Activated CD4-positive, alpha-beta memory T cell treated with anti-CD3 and anti-CD28 coated beads, Interleukin-2, amount 10 ng/mL, durations not matched to agents 7 days and 5 days (primary cell): ENCODE measurements at regions not wholly inside any gene's neighbourhood (a gene's known extent, or its start where the extent isn't known, plus 50 kb on each side); places are given as distances from the start of the nearest gene placed in this dataset.

Experiments
- CTCF ChIA-PET: fragments of 350-600 bp; sonication (Branson Sonifier 250); formaldehyde crosslinking; loops from one replicate; lab custom pipeline; 2021; ENCODE audit warnings: antibody characterized with exemption, inconsistent platforms; lab: Charles Lee
- POLR2A ChIA-PET: fragments of 350-600 bp; sonication (Branson Sonifier 250); formaldehyde crosslinking; loops from one replicate; lab custom pipeline; 2021; ENCODE audit warnings: antibody characterized with exemption; lab: Charles Lee
- DNase-seq: peaks from one replicate; pipeline ENCODE4 v3.0.0-alpha.2; 2020
- H3K27ac Mint-ChIP-seq: one replicate; pipeline ENCODE4 v1.8.0; 2021; ENCODE audit warnings: mild to moderate bottlenecking, mixed read lengths
- H3K27me3 Mint-ChIP-seq: one replicate; pipeline ENCODE4 v1.8.0; 2021; ENCODE audit warnings: mixed read lengths
- H3K36me3 Mint-ChIP-seq: one replicate; pipeline ENCODE4 v1.8.0; 2021; ENCODE audit warnings: low read depth, mixed read lengths
- H3K4me1 Mint-ChIP-seq: one replicate; pipeline ENCODE4 v1.8.0; 2021; ENCODE audit warnings: mixed read lengths
- H3K4me3 Mint-ChIP-seq: one replicate; pipeline ENCODE4 v1.8.0; 2021; ENCODE audit warnings: mild to moderate bottlenecking, mixed read lengths
- H3K9me3 Mint-ChIP-seq: one replicate; pipeline ENCODE4 v1.8.0; 2021; ENCODE audit warnings: mixed read lengths

GRCh38 chr7:36006636-36007229 is 146.3 kb upstream of the EEPD1 start:
- POLR2A ChIA-PET, result no interaction called here
- H3K36me3 Mint-ChIP-seq, result no peaks in the 10 kb centered on the region
- no peaks in the 10 kb centered on the region for H3K4me1 Mint-ChIP-seq
- H3K9me3 Mint-ChIP-seq, result no peaks in the 10 kb centered on the region
- H3K27ac Mint-ChIP-seq, result no peak overlapping the region
- peaks cover 4% of the 10 kb centered on the region for H3K27me3 Mint-ChIP-seq
- CTCF ChIA-PET, result no interaction called here
- no peak overlapping the region for H3K4me3 Mint-ChIP-seq
- DNase-seq, result no peak

GRCh38 chr7:36010656-36011587 is 142.1 kb upstream of the EEPD1 start:
- POLR2A ChIA-PET, result no interaction called here
- no peaks in the 10 kb centered on the region for H3K9me3 Mint-ChIP-seq
- no peaks in the 10 kb centered on the region for H3K4me1 Mint-ChIP-seq
- peaks cover 2% of the 10 kb centered on the region for H3K27me3 Mint-ChIP-seq
- CTCF ChIA-PET, result no interaction called here
- H3K27ac Mint-ChIP-seq, result no peak overlapping the region
- no peak overlapping the region for H3K4me3 Mint-ChIP-seq
- no peak for DNase-seq
- H3K36me3 Mint-ChIP-seq, result no peaks in the 10 kb centered on the region

GRCh38 chr7:36011588-36011965 is 141.5 kb upstream of the EEPD1 start:
- Mint-ChIP-seq H3K9me3 (no peaks in the 10 kb centered on the region), H3K27me3 (peaks cover 2% of the 10 kb centered on the region), H3K36me3 (no peaks in the 10 kb centered on the region), H3K27ac (no peak overlapping the region), H3K4me1 (no peaks in the 10 kb centered on the region), H3K4me3 (no peak overlapping the region)
- DNase-seq, result no peak
- POLR2A ChIA-PET, result no interaction called here
- CTCF ChIA-PET, result no interaction called here

- Mint-ChIP-seq H3K27ac (no peak overlapping the region), H3K4me3 (no peak overlapping the region), H3K27me3 (peaks cover 2% of the 10 kb centered on the region), H3K4me1 (no peaks in the 10 kb centered on the region), H3K9me3 (no peaks in the 10 kb centered on the region), H3K36me3 (no peaks in the 10 kb centered on the region)
- DNase-seq, result no peak
- CTCF ChIA-PET, result no interaction called here
- POLR2A ChIA-PET, result no interaction called here
Observed at GRCh38 chr7:36013246-36014014, 139.6 kb upstream of the EEPD1 start.

- Mint-ChIP-seq H3K9me3 (no peaks in the 10 kb centered on the region), H3K36me3 (no peaks in the 10 kb centered on the region), H3K4me1 (no peaks in the 10 kb centered on the region), H3K27ac (no peak overlapping the region), H3K27me3 (peaks cover 2% of the 10 kb centered on the region), H3K4me3 (no peak overlapping the region)
- ChIA-PET CTCF (no interaction called here), POLR2A (no interaction called here)
- no peak for DNase-seq
Observed at GRCh38 chr7:36014961-36015360, 138.1 kb upstream of the EEPD1 start.

GRCh38 chr7:36015733-36016132 is 137.3 kb upstream of the EEPD1 start:
- H3K4me3 Mint-ChIP-seq, result no peak overlapping the region
- no peak for DNase-seq
- no peaks in the 10 kb centered on the region for H3K9me3 Mint-ChIP-seq
- no peaks in the 10 kb centered on the region for H3K36me3 Mint-ChIP-seq
- ChIA-PET CTCF (no interaction called here), POLR2A (no interaction called here)
- no peak overlapping the region for H3K27ac Mint-ChIP-seq
- no peaks in the 10 kb centered on the region for H3K4me1 Mint-ChIP-seq
- H3K27me3 Mint-ChIP-seq, result peaks cover 2% of the 10 kb centered on the region

GRCh38 chr7:36016648-36017047 is 136.4 kb upstream of the EEPD1 start:
- Mint-ChIP-seq H3K9me3 (no peaks in the 10 kb centered on the region), H3K4me3 (no peak overlapping the region), H3K4me1 (no peaks in the 10 kb centered on the region), H3K27ac (no peak overlapping the region), H3K36me3 (no peaks in the 10 kb centered on the region), H3K27me3 (peaks cover 2% of the 10 kb centered on the region)
- POLR2A ChIA-PET, result no interaction called here
- CTCF ChIA-PET, result no interaction called here
- DNase-seq, result no peak

- H3K36me3 Mint-ChIP-seq, result no peaks in the 10 kb centered on the region
- ChIA-PET POLR2A (no interaction called here), CTCF (no interaction called here)
- no peaks in the 10 kb centered on the region for H3K4me1 Mint-ChIP-seq
- H3K9me3 Mint-ChIP-seq, result no peaks in the 10 kb centered on the region
- H3K27ac Mint-ChIP-seq, result no peak overlapping the region
- H3K27me3 Mint-ChIP-seq, result peaks cover 2% of the 10 kb centered on the region
- no peak for DNase-seq
- no peak overlapping the region for H3K4me3 Mint-ChIP-seq
Observed at GRCh38 chr7:36017111-36017510, 135.9 kb upstream of the EEPD1 start.

- POLR2A ChIA-PET, result no interaction called here
- no peaks in the 10 kb centered on the region for H3K36me3 Mint-ChIP-seq
- no peak overlapping the region for H3K27ac Mint-ChIP-seq
- no peaks in the 10 kb centered on the region for H3K9me3 Mint-ChIP-seq
- no peaks in the 10 kb centered on the region for H3K4me1 Mint-ChIP-seq
- no peak for DNase-seq
- CTCF ChIA-PET, result interaction anchor here (0.6 to 1.3 kb wide), 2 partner anchors 77 to 301 kb away, joined by 3 to 5 read pairs; no protein-coding TSS in a partner anchor
- H3K27me3 Mint-ChIP-seq, result peaks cover 2% of the 10 kb centered on the region
- H3K4me3 Mint-ChIP-seq, result no peak overlapping the region
Observed at GRCh38 chr7:36018816-36019484, 134.1 kb upstream of the EEPD1 start.

- Mint-ChIP-seq H3K36me3 (no peaks in the 10 kb centered on the region), H3K27me3 (peaks cover 3% of the 10 kb centered on the region), H3K4me3 (no peak overlapping the region), H3K27ac (no peak overlapping the region), H3K9me3 (no peaks in the 10 kb centered on the region), H3K4me1 (no peaks in the 10 kb centered on the region)
- POLR2A ChIA-PET, result no interaction called here
- CTCF ChIA-PET, result interaction anchor here (1.3 kb wide), 1 partner anchor 300 kb away, joined by 3 read pairs; no protein-coding TSS in a partner anchor
- DNase-seq, result no peak
Observed at GRCh38 chr7:36019538-36019937, 133.5 kb upstream of the EEPD1 start.

- Mint-ChIP-seq H3K4me3 (no peak overlapping the region), H3K27me3 (peaks cover 7% of the 10 kb centered on the region), H3K36me3 (no peaks in the 10 kb centered on the region), H3K27ac (no peak overlapping the region), H3K9me3 (no peaks in the 10 kb centered on the region), H3K4me1 (no peaks in the 10 kb centered on the region)
- ChIA-PET POLR2A (no interaction called here), CTCF (interaction anchor here (2.1 kb wide), 1 partner anchor 271 kb away, joined by 9 read pairs; no protein-coding TSS in a partner anchor)
- DNase-seq, result no peak
Observed at GRCh38 chr7:36019980-36020379, 133.1 kb upstream of the EEPD1 start.

GRCh38 chr7:36021367-36021766 is 131.7 kb upstream of the EEPD1 start:
- no peak for DNase-seq
- POLR2A ChIA-PET, result interaction anchor here (0.6 kb wide), 1 partner anchor 24 kb away, joined by 3 read pairs; no protein-coding TSS in a partner anchor

More at GRCh38 chr7:36021367-36021766, 131.7 kb upstream of the EEPD1 start:
- Mint-ChIP-seq H3K36me3 (no peaks in the 10 kb centered on the region), H3K9me3 (no peaks in the 10 kb centered on the region), H3K27me3 (peaks cover 13% of the 10 kb centered on the region), H3K4me3 (no peak overlapping the region), H3K27ac (no peak overlapping the region), H3K4me1 (no peaks in the 10 kb centered on the region)
- CTCF ChIA-PET, result interaction anchor here (1.5 to 2.1 kb wide), 2 partner anchors 266 to 270 kb away, joined by 5 to 9 read pairs; no protein-coding TSS in a partner anchor
